ENCODE measurements at regions not wholly inside any gene's neighbourhood (a gene's known extent, or its start where the extent isn't known, plus 50 kb on each side); places are given as distances from the start of the nearest gene placed in this dataset.

DNA sequence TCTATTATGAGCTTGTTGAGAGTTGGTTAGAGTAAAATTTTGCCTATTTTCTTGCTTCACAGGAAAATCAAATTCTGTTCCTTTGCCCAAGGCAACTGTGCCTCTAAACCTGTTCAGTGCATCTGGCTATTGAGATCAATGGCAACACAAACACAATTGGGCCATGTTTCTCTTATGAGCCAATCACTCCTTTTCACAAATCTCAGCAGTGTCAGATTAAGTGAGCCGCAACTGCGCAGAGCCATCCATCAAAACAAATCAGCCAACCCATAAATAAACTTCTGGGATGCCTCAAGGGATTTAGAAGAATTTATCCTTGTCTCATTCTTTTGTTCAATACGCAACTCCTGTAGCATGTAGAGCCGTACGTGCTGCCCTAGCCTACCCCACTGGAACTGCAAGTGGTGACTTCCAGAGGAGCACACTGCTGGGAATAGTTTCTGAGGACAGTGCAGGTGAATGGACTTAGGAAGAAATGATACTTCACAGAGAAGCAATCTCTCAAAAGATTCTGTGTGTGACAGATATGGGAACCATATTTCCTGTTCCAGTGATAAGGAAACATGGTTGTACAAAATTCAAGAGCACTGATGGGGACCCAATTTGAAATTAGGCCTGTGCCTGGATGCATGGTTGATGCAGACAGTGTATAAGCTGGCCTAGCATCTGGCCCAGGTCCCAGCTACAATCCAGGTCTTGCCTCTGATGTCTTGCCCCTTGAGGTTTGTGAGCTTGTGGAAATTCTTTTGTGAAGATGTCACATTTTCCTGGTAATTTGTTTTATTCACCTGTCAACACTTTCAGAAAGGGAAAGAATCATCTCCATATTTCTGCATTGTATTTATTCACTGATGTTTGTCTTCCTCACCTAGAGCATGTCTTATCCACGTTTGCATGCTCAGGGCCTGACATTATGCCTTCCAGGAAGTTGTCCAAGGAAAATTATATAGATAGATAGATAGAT, 166.2 kb downstream of the URB2 start (continued):
- TF ChIP-seq, protein P1, sequence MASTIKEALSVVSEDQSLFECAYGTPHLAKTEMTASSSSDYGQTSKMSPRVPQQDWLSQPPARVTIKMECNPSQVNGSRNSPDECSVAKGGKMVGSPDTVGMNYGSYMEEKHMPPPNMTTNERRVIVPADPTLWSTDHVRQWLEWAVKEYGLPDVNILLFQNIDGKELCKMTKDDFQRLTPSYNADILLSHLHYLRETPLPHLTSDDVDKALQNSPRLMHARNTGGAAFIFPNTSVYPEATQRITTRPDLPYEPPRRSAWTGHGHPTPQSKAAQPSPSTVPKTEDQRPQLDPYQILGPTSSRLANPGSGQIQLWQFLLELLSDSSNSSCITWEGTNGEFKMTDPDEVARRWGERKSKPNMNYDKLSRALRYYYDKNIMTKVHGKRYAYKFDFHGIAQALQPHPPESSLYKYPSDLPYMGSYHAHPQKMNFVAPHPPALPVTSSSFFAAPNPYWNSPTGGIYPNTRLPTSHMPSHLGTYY (CRISPR knock-in tag; IDR thresholded peaks at IDR 0.05) = no peak
- no peak for TF ChIP-seq ZNF396 (CRISPR knock-in tag; IDR thresholded peaks at IDR 0.05; ENCODE audit: borderline replicate concordance)
- TF ChIP-seq OVOL2 (CRISPR knock-in tag; IDR thresholded peaks at IDR 0.05; ENCODE audit: borderline replicate concordance) = no peak
- TF ChIP-seq, protein P2, sequence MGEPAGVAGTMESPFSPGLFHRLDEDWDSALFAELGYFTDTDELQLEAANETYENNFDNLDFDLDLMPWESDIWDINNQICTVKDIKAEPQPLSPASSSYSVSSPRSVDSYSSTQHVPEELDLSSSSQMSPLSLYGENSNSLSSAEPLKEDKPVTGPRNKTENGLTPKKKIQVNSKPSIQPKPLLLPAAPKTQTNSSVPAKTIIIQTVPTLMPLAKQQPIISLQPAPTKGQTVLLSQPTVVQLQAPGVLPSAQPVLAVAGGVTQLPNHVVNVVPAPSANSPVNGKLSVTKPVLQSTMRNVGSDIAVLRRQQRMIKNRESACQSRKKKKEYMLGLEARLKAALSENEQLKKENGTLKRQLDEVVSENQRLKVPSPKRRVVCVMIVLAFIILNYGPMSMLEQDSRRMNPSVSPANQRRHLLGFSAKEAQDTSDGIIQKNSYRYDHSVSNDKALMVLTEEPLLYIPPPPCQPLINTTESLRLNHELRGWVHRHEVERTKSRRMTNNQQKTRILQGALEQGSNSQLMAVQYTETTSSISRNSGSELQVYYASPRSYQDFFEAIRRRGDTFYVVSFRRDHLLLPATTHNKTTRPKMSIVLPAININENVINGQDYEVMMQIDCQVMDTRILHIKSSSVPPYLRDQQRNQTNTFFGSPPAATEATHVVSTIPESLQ (CRISPR knock-in tag; IDR thresholded peaks at IDR 0.05) = no peak
- TF ChIP-seq, protein P3, sequence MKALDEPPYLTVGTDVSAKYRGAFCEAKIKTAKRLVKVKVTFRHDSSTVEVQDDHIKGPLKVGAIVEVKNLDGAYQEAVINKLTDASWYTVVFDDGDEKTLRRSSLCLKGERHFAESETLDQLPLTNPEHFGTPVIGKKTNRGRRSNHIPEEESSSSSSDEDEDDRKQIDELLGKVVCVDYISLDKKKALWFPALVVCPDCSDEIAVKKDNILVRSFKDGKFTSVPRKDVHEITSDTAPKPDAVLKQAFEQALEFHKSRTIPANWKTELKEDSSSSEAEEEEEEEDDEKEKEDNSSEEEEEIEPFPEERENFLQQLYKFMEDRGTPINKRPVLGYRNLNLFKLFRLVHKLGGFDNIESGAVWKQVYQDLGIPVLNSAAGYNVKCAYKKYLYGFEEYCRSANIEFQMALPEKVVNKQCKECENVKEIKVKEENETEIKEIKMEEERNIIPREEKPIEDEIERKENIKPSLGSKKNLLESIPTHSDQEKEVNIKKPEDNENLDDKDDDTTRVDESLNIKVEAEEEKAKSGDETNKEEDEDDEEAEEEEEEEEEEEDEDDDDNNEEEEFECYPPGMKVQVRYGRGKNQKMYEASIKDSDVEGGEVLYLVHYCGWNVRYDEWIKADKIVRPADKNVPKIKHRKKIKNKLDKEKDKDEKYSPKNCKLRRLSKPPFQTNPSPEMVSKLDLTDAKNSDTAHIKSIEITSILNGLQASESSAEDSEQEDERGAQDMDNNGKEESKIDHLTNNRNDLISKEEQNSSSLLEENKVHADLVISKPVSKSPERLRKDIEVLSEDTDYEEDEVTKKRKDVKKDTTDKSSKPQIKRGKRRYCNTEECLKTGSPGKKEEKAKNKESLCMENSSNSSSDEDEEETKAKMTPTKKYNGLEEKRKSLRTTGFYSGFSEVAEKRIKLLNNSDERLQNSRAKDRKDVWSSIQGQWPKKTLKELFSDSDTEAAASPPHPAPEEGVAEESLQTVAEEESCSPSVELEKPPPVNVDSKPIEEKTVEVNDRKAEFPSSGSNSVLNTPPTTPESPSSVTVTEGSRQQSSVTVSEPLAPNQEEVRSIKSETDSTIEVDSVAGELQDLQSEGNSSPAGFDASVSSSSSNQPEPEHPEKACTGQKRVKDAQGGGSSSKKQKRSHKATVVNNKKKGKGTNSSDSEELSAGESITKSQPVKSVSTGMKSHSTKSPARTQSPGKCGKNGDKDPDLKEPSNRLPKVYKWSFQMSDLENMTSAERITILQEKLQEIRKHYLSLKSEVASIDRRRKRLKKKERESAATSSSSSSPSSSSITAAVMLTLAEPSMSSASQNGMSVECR (CRISPR knock-in tag; IDR thresholded peaks at IDR 0.05; ENCODE audit: borderline replicate concordance) = no peak
- TF ChIP-seq, protein P4, sequence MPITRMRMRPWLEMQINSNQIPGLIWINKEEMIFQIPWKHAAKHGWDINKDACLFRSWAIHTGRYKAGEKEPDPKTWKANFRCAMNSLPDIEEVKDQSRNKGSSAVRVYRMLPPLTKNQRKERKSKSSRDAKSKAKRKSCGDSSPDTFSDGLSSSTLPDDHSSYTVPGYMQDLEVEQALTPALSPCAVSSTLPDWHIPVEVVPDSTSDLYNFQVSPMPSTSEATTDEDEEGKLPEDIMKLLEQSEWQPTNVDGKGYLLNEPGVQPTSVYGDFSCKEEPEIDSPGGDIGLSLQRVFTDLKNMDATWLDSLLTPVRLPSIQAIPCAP (CRISPR knock-in tag; IDR thresholded peaks at IDR 0.05) = no peak

DNA sequence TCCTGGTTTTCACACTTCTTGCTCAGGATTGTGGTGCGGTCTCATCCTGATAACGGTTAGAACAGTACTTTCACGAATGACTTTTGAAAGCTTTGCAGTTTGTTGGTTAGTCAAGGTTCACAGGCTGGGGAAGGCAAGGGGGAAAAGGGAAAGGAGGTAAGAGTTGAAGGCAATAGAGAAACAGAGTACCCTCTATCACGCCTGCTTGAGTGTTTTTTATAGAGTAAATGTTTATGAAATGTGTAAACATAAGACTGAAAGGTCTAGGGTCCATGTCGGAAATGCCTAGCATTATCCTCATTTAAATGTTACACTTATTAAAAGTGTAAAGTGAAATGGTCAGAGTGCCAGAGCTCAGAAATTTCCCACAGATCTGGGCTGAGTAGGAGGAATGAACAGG, 167.4 kb downstream of the URB2 start:
- no peaks in the 10 kb centered on the region for H3K4me1 Mint-ChIP-seq
- no peaks in the 10 kb centered on the region; the same call in 1 of the 2 replicates for H3K27me3 Mint-ChIP-seq (ENCODE audit: low read depth)
- peaks cover 7% of the 10 kb centered on the region for H3K36me3 Mint-ChIP-seq
- CTCF ChIA-PET = no interaction called here
- H3K27ac Mint-ChIP-seq = no peak overlapping the region
- DNase-seq (ENCODE audit: low spot score) (no peak), ATAC-seq (no peak)
- POLR2A ChIA-PET = no interaction called here
- H3K4me3 Mint-ChIP-seq = no peak overlapping the region
- H3K9me3 Mint-ChIP-seq = peaks cover 29% of the 10 kb centered on the region
- no peak for TF ChIP-seq SOX15 (CRISPR knock-in tag; IDR thresholded peaks at IDR 0.05)
- TF ChIP-seq KAT7 (CRISPR knock-in tag; IDR thresholded peaks at IDR 0.05; ENCODE audit: borderline replicate concordance) = no peak
- TF ChIP-seq GTF2I (CRISPR knock-in tag; conservative IDR thresholded peaks at IDR 0.05) = no peak
- TF ChIP-seq, protein P5, sequence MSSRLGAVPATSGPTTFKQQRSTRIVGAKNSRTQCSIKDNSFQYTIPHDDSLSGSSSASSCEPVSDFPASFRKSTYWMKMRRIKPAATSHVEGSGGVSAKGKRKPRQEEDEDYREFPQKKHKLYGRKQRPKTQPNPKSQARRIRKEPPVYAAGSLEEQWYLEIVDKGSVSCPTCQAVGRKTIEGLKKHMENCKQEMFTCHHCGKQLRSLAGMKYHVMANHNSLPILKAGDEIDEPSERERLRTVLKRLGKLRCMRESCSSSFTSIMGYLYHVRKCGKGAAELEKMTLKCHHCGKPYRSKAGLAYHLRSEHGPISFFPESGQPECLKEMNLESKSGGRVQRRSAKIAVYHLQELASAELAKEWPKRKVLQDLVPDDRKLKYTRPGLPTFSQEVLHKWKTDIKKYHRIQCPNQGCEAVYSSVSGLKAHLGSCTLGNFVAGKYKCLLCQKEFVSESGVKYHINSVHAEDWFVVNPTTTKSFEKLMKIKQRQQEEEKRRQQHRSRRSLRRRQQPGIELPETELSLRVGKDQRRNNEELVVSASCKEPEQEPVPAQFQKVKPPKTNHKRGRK (CRISPR knock-in tag; IDR thresholded peaks at IDR 0.05; ENCODE audit: borderline replicate concordance) = no peak
- TF ChIP-seq ZBTB21 (CRISPR knock-in tag; IDR thresholded peaks at IDR 0.05; ENCODE audit: borderline replicate concordance) = no peak
- TF ChIP-seq NR2C2 (CRISPR knock-in tag; IDR thresholded peaks at IDR 0.05) = no peak
- TF ChIP-seq FOXK1 (CRISPR knock-in tag; IDR thresholded peaks at IDR 0.05) = no peak
- TF ChIP-seq ZNF219 (CRISPR knock-in tag; IDR thresholded peaks at IDR 0.05; ENCODE audit: borderline replicate concordance) = no peak
- TF ChIP-seq, protein P6, sequence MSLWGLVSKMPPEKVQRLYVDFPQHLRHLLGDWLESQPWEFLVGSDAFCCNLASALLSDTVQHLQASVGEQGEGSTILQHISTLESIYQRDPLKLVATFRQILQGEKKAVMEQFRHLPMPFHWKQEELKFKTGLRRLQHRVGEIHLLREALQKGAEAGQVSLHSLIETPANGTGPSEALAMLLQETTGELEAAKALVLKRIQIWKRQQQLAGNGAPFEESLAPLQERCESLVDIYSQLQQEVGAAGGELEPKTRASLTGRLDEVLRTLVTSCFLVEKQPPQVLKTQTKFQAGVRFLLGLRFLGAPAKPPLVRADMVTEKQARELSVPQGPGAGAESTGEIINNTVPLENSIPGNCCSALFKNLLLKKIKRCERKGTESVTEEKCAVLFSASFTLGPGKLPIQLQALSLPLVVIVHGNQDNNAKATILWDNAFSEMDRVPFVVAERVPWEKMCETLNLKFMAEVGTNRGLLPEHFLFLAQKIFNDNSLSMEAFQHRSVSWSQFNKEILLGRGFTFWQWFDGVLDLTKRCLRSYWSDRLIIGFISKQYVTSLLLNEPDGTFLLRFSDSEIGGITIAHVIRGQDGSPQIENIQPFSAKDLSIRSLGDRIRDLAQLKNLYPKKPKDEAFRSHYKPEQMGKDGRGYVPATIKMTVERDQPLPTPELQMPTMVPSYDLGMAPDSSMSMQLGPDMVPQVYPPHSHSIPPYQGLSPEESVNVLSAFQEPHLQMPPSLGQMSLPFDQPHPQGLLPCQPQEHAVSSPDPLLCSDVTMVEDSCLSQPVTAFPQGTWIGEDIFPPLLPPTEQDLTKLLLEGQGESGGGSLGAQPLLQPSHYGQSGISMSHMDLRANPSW (CRISPR knock-in tag; conservative IDR thresholded peaks at IDR 0.05; ENCODE audit: low read depth) = no peak
- TF ChIP-seq, protein P7, sequence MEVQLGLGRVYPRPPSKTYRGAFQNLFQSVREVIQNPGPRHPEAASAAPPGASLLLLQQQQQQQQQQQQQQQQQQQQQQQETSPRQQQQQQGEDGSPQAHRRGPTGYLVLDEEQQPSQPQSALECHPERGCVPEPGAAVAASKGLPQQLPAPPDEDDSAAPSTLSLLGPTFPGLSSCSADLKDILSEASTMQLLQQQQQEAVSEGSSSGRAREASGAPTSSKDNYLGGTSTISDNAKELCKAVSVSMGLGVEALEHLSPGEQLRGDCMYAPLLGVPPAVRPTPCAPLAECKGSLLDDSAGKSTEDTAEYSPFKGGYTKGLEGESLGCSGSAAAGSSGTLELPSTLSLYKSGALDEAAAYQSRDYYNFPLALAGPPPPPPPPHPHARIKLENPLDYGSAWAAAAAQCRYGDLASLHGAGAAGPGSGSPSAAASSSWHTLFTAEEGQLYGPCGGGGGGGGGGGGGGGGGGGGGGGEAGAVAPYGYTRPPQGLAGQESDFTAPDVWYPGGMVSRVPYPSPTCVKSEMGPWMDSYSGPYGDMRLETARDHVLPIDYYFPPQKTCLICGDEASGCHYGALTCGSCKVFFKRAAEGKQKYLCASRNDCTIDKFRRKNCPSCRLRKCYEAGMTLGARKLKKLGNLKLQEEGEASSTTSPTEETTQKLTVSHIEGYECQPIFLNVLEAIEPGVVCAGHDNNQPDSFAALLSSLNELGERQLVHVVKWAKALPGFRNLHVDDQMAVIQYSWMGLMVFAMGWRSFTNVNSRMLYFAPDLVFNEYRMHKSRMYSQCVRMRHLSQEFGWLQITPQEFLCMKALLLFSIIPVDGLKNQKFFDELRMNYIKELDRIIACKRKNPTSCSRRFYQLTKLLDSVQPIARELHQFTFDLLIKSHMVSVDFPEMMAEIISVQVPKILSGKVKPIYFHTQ (CRISPR knock-in tag; IDR thresholded peaks at IDR 0.05) = no peak
- TF ChIP-seq ATF1 (CRISPR knock-in tag; IDR thresholded peaks at IDR 0.05) = no peak
- no peak for TF ChIP-seq ZNF396 (CRISPR knock-in tag; IDR thresholded peaks at IDR 0.05; ENCODE audit: borderline replicate concordance)
